ENCODE measurements at regions not wholly inside any gene's neighbourhood (a gene's known extent, or its start where the extent isn't known, plus 50 kb on each side); places are given as distances from the start of the nearest gene placed in this dataset.

- TF ChIP-seq CTCF (IDR thresholded peaks at IDR 0.05) = no peak
- TF ChIP-seq ZFX (IDR thresholded peaks at IDR 0.05; ENCODE audit: borderline replicate concordance) = no peak
These were observed 314.5 kb upstream of the RASGEF1B start for GRCh38 chr4:81786063-81786763.

Measured in 22Rv1 (cell line).